Omental fat pad (tissue), 3 donors: ENCODE measurements at regions not wholly inside any gene's neighbourhood (a gene's known extent, or its start where the extent isn't known, plus 50 kb on each side); places are given as distances from the start of the nearest gene placed in this dataset.

ENCODE experiments used
- ATAC-seq: fragments of 150-250 bp; one replicate; pipeline ENCODE4 v1.9.1; 2016; ENCODE audit warnings: mild to moderate bottlenecking, moderate library complexity; ENCODE audit not compliant: low FRiP score
- DNase-seq: peaks from one replicate; pipeline ENCODE4 v3.0.0-alpha.2; 2019; ENCODE audit warnings: low spot score
- TF ChIP-seq, protein P1 (sequence below), 3 donors: fragments of 450-650 bp; IDR thresholded peaks; one replicate each; pipeline ENCODE4 v1.5.1; 2016 to 2017; ENCODE audit warnings: antibody characterized with exemption in 3 of 3, mild to moderate bottlenecking in 3 of 3, moderate library complexity in 2 of 3

DNA sequence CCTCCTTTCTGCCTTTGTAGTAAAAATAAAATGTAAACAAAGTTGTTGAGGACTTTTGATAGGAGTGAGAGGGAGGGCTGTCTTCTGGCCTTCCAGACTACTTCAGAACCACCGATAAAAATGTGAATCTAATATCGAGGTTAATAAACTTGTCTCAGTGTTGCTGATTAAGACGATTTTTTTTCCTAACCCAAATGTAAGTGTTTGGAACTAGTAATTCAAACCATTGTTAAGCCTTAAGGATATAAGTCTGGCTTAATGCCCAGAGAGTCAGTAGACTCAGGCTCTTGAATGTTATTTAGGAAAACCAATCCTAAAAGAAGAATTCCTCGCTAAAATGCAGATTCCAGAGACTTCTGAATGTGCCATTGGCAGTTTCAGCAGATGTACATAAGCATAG lies 356.9 kb downstream of the SIPA1L2 start:
- TF ChIP-seq, protein P1, sequence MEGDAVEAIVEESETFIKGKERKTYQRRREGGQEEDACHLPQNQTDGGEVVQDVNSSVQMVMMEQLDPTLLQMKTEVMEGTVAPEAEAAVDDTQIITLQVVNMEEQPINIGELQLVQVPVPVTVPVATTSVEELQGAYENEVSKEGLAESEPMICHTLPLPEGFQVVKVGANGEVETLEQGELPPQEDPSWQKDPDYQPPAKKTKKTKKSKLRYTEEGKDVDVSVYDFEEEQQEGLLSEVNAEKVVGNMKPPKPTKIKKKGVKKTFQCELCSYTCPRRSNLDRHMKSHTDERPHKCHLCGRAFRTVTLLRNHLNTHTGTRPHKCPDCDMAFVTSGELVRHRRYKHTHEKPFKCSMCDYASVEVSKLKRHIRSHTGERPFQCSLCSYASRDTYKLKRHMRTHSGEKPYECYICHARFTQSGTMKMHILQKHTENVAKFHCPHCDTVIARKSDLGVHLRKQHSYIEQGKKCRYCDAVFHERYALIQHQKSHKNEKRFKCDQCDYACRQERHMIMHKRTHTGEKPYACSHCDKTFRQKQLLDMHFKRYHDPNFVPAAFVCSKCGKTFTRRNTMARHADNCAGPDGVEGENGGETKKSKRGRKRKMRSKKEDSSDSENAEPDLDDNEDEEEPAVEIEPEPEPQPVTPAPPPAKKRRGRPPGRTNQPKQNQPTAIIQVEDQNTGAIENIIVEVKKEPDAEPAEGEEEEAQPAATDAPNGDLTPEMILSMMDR (IDR thresholded peaks at IDR 0.05): no peak
- ATAC-seq (no peak), DNase-seq (no peak)

DNA sequence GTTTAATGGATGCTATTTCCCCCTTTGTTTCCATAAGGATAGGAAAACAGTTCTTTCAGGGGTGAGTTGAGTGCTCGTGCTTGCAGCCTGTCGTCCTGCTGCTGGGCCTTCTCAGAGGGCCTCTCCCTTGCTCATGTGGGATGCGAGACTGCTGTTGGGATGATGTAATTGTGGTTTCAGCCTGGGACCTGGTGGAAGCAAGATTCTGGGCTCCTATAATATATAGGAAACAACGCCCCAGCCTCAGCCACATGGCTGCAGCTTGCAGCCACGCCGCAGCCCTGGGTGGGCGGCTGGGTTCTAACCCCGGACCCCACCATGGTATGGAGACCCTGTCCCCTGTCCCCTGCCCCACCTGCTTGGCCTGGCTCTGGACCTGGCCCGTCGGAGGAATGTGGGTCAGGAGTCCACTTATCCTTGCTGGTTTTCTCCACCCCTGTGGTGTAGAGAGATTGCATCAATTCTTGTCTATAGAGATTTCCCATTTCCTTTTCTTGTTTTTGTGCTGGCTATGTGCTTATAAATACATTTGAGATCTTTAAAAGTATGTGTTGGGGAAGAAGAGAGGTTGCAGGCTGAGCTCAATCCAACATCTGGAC lies 357.8 kb downstream of the SIPA1L2 start:
- ATAC-seq (no peak), DNase-seq (no peak)
- TF ChIP-seq, protein P1 (IDR thresholded peaks at IDR 0.05): no peak

DNA sequence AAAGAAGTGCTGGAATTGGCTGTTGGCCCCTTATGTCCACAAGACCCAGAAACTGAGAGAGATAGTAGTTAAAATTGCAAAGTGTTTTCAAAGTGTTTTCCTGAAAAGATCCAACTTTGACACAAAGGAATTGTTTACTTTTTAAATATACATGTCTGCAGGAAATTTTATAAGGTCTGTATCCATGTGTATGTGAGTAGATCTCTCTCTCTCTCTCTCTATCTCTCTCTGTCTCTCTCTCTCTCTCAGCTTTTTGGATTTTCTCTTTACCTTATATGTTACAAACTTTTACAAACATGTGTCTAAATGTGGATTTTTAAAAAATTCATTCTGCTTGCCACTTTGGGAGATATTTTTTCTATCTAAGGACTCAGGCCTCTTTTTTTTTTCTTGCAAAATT lies 358.6 kb downstream of the SIPA1L2 start:
- TF ChIP-seq, protein P1 (IDR thresholded peaks at IDR 0.05): no peak

DNA sequence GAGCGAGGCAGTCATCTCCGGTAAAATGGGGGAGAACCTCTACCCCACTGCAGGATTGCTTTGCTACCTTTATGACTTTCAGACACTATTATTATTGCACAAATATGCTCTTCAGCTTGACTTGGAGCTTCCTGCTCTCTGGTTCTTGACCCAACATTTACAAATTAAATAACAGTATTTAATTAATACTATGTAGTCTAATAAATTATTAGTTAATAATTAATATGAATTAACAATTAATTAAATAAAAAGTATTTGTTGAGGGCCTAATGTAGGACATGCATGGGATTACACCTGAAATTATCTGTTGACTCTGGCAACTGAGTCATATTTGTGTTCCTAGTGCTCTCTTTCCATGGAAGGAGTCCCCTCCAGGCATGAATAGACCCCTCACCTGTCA lies 359.9 kb downstream of the SIPA1L2 start:
- TF ChIP-seq, protein P1 (IDR thresholded peaks at IDR 0.05): no peak
- no peak for ATAC-seq

More for the DNA sequence above, 358.6 kb downstream of the SIPA1L2 start:
- DNase-seq (no peak), ATAC-seq (no peak)

DNA sequence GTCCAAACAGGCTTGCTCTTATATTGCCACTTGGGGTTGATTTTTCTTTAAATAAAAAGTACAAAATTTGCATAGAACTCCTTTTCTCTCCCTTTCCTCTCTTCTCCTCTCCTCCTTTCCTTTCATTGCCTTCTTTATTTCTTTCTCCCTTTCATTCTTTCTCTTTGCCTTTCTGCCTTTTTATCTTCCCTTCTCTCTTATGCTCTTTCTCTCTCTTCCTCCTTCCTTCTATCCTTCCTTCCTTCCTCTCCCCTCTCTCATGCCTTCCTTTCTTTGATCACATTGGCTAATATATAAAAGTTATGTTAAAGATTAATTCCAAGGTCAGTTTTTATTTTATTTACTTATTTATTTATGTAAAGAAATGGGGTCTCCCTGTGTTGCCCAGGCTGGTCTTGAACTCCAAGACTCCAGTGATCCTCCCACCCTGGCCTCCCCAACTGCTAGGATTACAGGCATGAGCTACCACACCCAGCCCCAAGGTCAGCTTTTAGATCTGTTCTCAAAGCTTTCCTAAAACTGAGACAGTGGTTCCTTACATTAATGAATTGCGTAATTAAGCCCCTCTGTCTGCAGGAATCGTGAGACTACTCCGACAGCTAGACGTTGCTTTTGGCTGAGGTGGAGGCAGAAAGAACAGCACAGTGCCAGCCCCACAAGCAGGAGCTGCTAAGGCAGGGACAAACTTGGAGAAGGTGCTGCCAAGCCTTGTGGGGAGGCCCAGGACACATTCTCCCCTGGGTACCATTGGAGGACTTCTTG lies 361.9 kb downstream of the SIPA1L2 start:
- TF ChIP-seq, protein P1 (IDR thresholded peaks at IDR 0.05): no peak
- ATAC-seq (no peak), DNase-seq (no peak)

More for the DNA sequence above, 359.9 kb downstream of the SIPA1L2 start:
- DNase-seq: no peak

DNA sequence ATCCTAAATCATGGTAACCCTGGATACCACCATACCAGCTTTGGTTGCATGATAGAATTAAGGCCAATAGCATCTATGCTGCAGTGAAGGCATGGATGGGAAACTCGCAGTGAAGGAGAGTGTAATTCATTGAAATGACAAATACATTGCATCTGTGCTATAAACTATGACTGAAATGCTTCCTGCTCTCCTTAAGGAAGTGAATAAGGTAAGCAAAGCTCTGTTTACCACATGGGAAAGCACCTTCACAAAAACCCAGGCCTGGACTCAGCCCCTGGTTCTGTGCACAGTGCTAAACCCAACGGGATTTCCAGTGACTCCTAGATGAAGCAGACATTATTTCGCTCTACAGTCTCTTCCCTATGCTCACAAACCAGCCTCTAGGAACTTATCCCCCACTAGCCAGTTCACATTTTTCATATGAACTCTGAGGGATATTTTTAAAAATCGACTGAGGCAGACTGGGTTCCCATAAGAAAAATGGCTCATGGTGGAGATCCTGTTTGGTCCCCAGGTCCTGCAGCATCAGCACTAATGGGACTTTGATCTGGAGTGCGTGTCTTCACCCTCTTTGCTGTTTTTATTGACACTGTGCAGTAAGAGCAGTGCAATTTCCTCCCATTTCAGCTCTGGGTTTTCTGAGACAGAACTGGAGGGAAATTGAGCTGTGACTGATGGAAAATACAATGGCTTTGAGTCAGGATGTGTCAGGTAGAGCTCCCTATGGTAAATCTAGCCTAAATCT lies 362.7 kb downstream of the SIPA1L2 start:
- DNase-seq: no peak
- TF ChIP-seq, protein P1 (IDR thresholded peaks at IDR 0.05): no peak

More for the DNA sequence above, 362.7 kb downstream of the SIPA1L2 start:
- ATAC-seq: no peak
